SU-DHL-6 (cell line): ENCODE measurements at regions not wholly inside any gene's neighbourhood (a gene's known extent, or its start where the extent isn't known, plus 50 kb on each side); places are given as distances from the start of the nearest gene placed in this dataset.

Experiments
- H2AFZ ChIP-seq: fragments of 200-600 bp; sonication (generic); 2 replicates; pipeline ENCODE4 v1.6.1; 2014; ENCODE audit warnings: low read depth, mild to moderate bottlenecking, moderate library complexity, mixed read lengths, antibody characterized with exemption, low read length; ENCODE audit not compliant: severe bottlenecking
- H3F3A ChIP-seq: fragments of 200-600 bp; shearing (Covaris generic); 2 replicates; pipeline ENCODE4 v1.6.0; 2016; ENCODE audit warnings: antibody characterized with exemption, mild to moderate bottlenecking; ENCODE audit not compliant: insufficient read depth
- H3K27ac ChIP-seq: fragments of 200-600 bp; sonication (generic); 2 replicates; pipeline ENCODE4 v1.5.1; 2016; ENCODE audit warnings: low read depth, mild to moderate bottlenecking, low read length, moderate library complexity, mixed read lengths
- H3K27me3 ChIP-seq: fragments of 200-600 bp; sonication (generic), shearing (Covaris generic); 2 replicates; pipeline ENCODE4 v1.6.0; 2014; ENCODE audit warnings: mild to moderate bottlenecking, low read length
- H3K36me3 ChIP-seq: fragments of 200-600 bp; sonication (generic); 2 replicates; pipeline ENCODE4 v1.6.1; 2014; ENCODE audit warnings: mild to moderate bottlenecking, low read length, mixed read lengths
- H3K4me2 ChIP-seq: fragments of 300-600, 200-600 bp; shearing (Covaris generic), sonication (generic); 2 replicates; pipeline ENCODE4 v1.6.0; 2014; ENCODE audit warnings: low read length, low read depth, mild to moderate bottlenecking; ENCODE audit not compliant: poor library complexity, severe bottlenecking
- H3K4me3 ChIP-seq: fragments of 200-600 bp; sonication (generic); 2 replicates; pipeline ENCODE4 v1.5.1; 2014; ENCODE audit warnings: antibody characterized with exemption, low read length, mild to moderate bottlenecking, mixed read lengths; ENCODE audit not compliant: insufficient read depth, poor library complexity, severe bottlenecking
- H3K79me2 ChIP-seq: fragments of 200-600 bp; sonication (generic); 2 replicates; pipeline ENCODE4 v1.6.1; 2014; ENCODE audit warnings: mild to moderate bottlenecking, low read length, moderate library complexity; ENCODE audit not compliant: insufficient read depth
- H3K9ac ChIP-seq: fragments of 200-600 bp; sonication (generic); 2 replicates; pipeline ENCODE4 v1.7.0; 2014; ENCODE audit warnings: mild to moderate bottlenecking, low read length
- H3K9me2 ChIP-seq: fragments of 200-600 bp; sonication (generic); replicated peaks from 2 replicates; pipeline ENCODE4 v1.6.1; 2014; ENCODE audit warnings: low read length; ENCODE audit not compliant: insufficient read depth
- H3K9me3 ChIP-seq: fragments of 200-600 bp; sonication (generic); 2 replicates; pipeline ENCODE4 v1.6.1; 2014; ENCODE audit warnings: low read length, mixed read lengths; ENCODE audit not compliant: insufficient read depth
- H4K20me1 ChIP-seq: fragments of 200-600 bp; sonication (generic); 2 replicates; pipeline ENCODE4 v1.6.1; 2014; ENCODE audit warnings: low read depth, mild to moderate bottlenecking, antibody characterized with exemption, low read length, moderate library complexity, mixed read lengths
- EZH2phosphoT487 ChIP-seq: fragments of 200-600 bp; sonication (generic), shearing (Covaris generic); conservative IDR thresholded peaks from 2 replicates; pipeline ENCODE4 v1.6.1; 2018; ENCODE audit warnings: mild to moderate bottlenecking, antibody characterized with exemption, low read length, moderate library complexity, mixed read lengths
- TF ChIP-seq, protein P1 (sequence below): fragments of 200-600 bp; sonication (generic); IDR thresholded peaks from one replicate; pipeline ENCODE4 v1.5.1; 2017; ENCODE audit warnings: antibody characterized with exemption, mild to moderate bottlenecking, low read length, moderate library complexity; ENCODE audit not compliant: insufficient read depth, poor library complexity, severe bottlenecking

DNA sequence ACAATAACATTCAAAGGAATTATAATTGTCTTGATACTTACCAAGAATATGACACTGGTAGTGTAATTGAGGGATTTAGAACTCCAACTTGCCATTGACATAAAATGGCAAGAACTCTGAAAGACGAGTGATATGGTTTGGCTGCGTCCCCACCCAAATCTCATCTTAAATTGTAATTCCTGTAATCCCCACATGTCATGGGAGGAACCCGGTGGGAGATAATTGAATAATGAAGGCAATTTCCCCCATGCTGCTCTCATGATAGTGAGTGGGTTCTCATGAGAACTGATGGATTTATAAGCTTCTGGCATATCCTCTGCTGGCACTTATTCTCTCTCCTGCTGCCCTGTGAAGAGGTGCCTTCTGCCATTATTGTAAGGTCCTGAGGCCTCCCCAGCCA, 1536.4 kb downstream of the TECRL start:
- H3K36me3 ChIP-seq = no peaks in the 10 kb centered on the region

DNA sequence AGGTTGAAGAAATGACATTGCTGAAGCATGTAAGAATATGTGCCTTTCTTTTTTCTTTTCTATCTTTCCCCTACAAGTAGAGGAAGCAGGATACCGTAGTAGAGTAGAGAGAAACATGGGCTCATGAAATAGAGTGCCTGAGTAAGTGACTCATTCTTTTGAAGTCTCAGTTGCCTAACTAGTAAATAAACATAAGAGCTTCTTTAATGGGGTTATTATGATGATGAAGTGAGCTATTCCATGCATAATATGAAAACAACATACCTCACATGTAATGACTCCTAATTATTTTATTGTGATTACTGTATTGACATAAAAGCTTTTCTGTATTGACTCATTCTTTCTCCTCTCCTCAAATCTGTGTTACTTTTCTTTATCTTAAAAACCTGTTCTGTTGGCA, 1538.2 kb downstream of the TECRL start:
- Histone ChIP-seq H3K9me3 (no peaks in the 10 kb centered on the region), H3F3A (no peaks in the 10 kb centered on the region), H3K79me2 (no peaks in the 10 kb centered on the region), H2AFZ (no peak overlapping the region), H3K27ac (no peak overlapping the region), H3K4me3 (no peak overlapping the region), H3K9ac (no peak overlapping the region), H3K27me3 (no peaks in the 10 kb centered on the region), H4K20me1 (no peaks in the 10 kb centered on the region), H3K9me2 (no peaks in the 10 kb centered on the region), H3K4me2 (no peak overlapping the region), H3K36me3 (no peaks in the 10 kb centered on the region)
- TF ChIP-seq, protein P1, sequence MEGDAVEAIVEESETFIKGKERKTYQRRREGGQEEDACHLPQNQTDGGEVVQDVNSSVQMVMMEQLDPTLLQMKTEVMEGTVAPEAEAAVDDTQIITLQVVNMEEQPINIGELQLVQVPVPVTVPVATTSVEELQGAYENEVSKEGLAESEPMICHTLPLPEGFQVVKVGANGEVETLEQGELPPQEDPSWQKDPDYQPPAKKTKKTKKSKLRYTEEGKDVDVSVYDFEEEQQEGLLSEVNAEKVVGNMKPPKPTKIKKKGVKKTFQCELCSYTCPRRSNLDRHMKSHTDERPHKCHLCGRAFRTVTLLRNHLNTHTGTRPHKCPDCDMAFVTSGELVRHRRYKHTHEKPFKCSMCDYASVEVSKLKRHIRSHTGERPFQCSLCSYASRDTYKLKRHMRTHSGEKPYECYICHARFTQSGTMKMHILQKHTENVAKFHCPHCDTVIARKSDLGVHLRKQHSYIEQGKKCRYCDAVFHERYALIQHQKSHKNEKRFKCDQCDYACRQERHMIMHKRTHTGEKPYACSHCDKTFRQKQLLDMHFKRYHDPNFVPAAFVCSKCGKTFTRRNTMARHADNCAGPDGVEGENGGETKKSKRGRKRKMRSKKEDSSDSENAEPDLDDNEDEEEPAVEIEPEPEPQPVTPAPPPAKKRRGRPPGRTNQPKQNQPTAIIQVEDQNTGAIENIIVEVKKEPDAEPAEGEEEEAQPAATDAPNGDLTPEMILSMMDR = no peak
- TF ChIP-seq EZH2phosphoT487 = no peak

More for the DNA sequence above, 1536.4 kb downstream of the TECRL start:
- H3K27ac ChIP-seq = no peak overlapping the region
- no peak overlapping the region for H3K4me2 ChIP-seq
- no peaks in the 10 kb centered on the region for H4K20me1 ChIP-seq
- H3K9me3 ChIP-seq = no peaks in the 10 kb centered on the region
- no peak overlapping the region for H3K4me3 ChIP-seq
- H3K9ac ChIP-seq = no peak overlapping the region
- H3K27me3 ChIP-seq = no peaks in the 10 kb centered on the region
- H2AFZ ChIP-seq = no peak overlapping the region
- H3K9me2 ChIP-seq = no peaks in the 10 kb centered on the region
- H3F3A ChIP-seq = no peaks in the 10 kb centered on the region
- TF ChIP-seq, protein P1 = no peak
- TF ChIP-seq EZH2phosphoT487 = no peak
- no peaks in the 10 kb centered on the region for H3K79me2 ChIP-seq

DNA sequence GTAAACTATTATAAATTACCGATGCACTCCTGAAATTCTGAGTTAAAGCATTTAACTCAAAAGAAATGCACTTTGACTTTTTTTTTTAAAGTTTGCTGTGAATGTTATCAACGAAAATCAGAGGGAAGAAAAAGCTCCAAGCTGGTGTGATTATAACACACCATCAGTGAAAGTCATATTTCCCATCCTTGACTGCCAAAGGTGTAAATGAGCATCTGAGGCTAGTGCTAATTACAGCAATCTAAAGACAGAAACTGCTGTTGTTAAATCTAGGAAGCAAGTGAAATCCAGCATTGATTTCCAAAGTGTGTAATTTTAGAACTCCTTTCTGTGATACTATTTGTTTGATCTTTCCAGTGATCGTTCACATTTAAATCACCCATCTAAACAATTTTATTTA, 1538.8 kb downstream of the TECRL start:
- no peak overlapping the region for H3K4me2 ChIP-seq
- H3K9me3 ChIP-seq = no peaks in the 10 kb centered on the region
- H3K36me3 ChIP-seq = no peaks in the 10 kb centered on the region
- TF ChIP-seq EZH2phosphoT487 = no peak
- TF ChIP-seq, protein P1 = no peak
- H3K27me3 ChIP-seq = no peaks in the 10 kb centered on the region
- no peak overlapping the region for H3K27ac ChIP-seq
- H3K9me2 ChIP-seq = no peaks in the 10 kb centered on the region
- no peaks in the 10 kb centered on the region for H3F3A ChIP-seq
- H4K20me1 ChIP-seq = no peaks in the 10 kb centered on the region
- no peak overlapping the region for H3K9ac ChIP-seq
- H3K4me3 ChIP-seq = no peak overlapping the region
- H3K79me2 ChIP-seq = no peaks in the 10 kb centered on the region
- H2AFZ ChIP-seq = no peak overlapping the region

DNA sequence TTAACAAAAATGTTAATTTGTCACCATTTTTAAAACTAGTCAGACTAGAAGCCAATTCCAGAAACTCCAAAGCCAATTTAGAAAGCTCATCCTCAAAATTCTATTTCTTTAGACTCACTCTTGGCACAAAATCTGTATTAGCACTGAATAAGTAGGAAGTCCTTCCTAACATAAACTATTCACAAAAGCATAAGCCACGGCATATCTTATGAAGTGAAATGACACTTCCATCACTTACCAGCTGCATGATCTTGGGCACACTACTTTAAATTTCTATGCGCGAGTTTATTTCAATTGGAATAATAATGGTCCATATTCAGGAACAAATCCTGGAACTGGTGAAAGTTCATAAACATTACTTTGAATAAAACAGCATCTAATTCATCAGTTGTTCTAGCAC, 1544.0 kb downstream of the TECRL start:
- Histone ChIP-seq H4K20me1 (no peaks in the 10 kb centered on the region), H3K79me2 (no peaks in the 10 kb centered on the region), H2AFZ (no peak overlapping the region), H3K9ac (no peak overlapping the region), H3K36me3 (no peaks in the 10 kb centered on the region), H3K9me3 (no peaks in the 10 kb centered on the region), H3K27ac (no peak overlapping the region), H3K9me2 (no peaks in the 10 kb centered on the region), H3F3A (no peaks in the 10 kb centered on the region), H3K4me2 (no peak overlapping the region), H3K27me3 (no peaks in the 10 kb centered on the region), H3K4me3 (no peak overlapping the region)
- TF ChIP-seq, protein P1 = no peak
- no peak for TF ChIP-seq EZH2phosphoT487
